ENCODE measurements at regions not wholly inside any gene's neighbourhood (a gene's known extent, or its start where the extent isn't known, plus 50 kb on each side); places are given as distances from the start of the nearest gene placed in this dataset.

DNA sequence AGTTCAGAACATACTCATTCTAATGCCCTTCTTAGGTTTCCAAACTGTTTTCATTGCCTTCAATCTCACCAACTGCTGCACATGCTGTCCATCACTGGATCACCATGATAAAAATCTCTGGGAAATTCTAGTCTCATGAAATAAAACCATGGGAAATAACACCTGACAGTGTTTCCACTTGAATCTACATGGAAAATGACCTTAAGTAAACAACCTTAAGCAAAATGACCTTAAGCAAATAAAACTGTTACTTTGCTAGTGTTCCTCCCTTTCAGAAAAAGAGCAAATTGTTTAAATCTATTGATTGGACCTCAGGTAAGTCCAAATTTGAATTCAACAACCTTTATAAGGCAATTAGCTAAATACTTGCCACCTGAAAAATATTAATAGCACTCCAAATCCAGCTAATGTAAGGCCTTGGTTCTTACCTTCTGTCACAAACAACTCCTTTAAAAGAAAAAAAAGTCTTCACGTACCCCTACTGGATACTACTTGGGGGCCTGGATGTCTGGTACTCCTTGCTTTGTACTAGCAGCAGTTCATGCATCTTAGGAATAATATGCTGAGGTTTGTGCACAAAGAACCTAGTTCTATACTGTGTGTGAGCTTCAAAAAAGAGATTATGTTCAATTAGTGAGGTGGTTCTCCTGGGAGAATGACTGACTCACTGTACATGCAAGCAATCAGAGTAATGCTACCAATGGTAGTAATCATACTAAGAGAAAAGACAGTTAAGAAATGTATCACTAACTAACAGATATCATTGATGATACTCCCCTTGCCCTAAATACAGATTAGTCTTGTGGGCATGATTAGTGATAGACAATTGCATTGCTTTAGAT is 630.4 kb downstream of the PSAT1 start:
- DNase-seq (ENCODE audit: low read depth): no peak
- H3K4me3 ChIP-seq (ENCODE audit: low read depth, low read length): no peak overlapping the region

DNA sequence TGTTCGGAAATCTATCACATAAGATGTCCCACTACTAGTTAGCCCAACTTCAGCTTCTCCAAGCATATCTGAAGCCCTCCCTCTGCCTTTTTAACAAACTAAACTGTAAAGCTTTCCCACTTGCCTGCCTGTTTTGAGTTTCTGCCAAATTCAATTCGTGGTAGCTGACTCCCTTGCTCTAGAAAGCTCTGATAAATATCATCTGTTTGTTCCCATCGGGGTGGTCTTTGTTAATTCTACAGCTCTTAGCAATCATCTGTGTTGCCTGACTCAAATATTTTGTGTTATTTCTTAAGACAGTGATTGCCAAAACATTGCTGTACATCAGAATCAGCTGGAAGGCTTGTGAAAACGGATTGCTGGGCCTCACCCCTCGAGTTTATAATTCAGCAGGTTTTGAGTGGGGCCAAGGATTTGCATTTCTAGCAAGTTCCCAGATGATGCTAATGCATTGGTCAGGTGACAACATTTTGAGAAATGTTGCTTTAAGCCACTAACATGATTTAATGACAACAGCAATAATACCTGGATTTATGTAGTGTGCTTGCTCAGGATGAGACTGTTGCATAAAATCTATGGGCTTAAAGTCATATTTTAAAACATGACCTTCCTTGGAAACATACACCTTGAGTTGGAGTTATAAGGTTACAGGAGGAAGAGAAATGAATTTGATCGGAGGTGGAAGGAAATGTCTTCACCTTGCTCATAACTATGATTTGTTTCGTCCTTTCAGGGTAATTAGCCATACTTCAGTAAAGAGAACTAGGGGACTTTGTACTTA is 631.9 kb downstream of the PSAT1 start:
- DNase-seq (ENCODE audit: low read depth): peak; percentile 0
- TF ChIP-seq, protein P1, sequence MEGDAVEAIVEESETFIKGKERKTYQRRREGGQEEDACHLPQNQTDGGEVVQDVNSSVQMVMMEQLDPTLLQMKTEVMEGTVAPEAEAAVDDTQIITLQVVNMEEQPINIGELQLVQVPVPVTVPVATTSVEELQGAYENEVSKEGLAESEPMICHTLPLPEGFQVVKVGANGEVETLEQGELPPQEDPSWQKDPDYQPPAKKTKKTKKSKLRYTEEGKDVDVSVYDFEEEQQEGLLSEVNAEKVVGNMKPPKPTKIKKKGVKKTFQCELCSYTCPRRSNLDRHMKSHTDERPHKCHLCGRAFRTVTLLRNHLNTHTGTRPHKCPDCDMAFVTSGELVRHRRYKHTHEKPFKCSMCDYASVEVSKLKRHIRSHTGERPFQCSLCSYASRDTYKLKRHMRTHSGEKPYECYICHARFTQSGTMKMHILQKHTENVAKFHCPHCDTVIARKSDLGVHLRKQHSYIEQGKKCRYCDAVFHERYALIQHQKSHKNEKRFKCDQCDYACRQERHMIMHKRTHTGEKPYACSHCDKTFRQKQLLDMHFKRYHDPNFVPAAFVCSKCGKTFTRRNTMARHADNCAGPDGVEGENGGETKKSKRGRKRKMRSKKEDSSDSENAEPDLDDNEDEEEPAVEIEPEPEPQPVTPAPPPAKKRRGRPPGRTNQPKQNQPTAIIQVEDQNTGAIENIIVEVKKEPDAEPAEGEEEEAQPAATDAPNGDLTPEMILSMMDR (IDR thresholded peaks at IDR 0.05; ENCODE audit: insufficient read depth, low read length): no peak
- H3K4me3 ChIP-seq (ENCODE audit: low read depth, low read length): no peak overlapping the region

More for the DNA sequence above, 630.4 kb downstream of the PSAT1 start:
- TF ChIP-seq, protein P1 (IDR thresholded peaks at IDR 0.05; ENCODE audit: insufficient read depth, low read length): no peak

DNA sequence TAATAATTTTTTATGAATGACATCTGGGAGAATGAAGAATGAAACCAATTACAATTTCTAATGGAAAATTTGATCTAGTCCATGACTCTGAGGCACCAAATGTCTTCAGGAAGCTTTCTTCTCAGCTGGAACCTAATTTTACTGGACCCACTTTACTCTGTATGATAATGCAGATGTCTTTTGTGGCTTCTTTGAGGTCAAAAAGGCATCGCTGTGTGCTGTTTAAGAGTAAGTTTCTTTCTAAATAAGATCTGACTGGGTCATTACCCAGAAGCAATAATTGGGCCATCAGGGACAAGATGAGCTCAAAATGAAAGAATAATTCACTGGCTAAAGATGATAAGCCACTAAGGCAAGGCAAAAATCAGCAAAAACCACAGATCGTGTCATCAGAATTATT is 633.4 kb downstream of the PSAT1 start:
- TF ChIP-seq, protein P1 (IDR thresholded peaks at IDR 0.05; ENCODE audit: insufficient read depth, low read length): no peak
- no peak overlapping the region for H3K4me3 ChIP-seq (ENCODE audit: low read depth, low read length)
- no peak for DNase-seq (ENCODE audit: low read depth)

DNA sequence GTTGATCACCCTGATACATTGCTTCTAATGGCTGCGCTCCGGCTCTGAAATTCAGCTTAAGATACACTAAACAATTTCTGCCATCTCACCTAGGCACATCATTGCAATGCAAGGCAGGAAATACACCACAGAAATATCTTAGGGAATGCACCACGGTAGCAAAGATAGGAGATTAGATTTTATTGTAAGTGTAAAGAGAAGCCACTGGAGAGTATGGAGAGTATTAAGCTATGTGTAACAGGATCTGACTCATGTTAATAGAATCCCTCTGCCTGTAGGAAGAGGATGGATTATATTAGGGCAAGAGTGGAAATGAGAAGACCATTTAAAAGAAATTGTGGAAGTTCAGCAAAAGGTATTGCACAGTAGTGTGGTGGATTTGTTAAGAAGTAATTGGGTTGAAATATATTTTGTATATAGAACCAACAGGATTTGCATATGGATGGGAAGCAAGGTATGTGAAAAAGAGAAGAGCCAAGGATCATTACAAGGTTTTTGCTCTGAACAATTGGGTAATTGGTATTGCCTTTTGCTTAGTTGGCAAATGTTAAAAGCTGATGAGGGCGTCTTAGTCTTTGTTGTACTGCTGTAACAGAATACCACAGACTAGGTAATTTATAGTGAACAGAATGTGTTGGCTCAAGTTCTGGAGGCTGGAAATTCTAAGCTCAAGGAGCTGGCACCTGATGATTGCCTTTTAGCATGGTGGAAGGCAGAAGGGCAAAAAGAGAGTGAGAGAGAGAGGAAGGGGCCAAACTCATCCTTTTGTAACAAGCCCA is 636.1 kb downstream of the PSAT1 start:
- TF ChIP-seq, protein P1 (IDR thresholded peaks at IDR 0.05; ENCODE audit: insufficient read depth, low read length): no peak
- DNase-seq (ENCODE audit: low read depth): peak; percentile 40
- no peak overlapping the region for H3K4me3 ChIP-seq (ENCODE audit: low read depth, low read length)

DNA sequence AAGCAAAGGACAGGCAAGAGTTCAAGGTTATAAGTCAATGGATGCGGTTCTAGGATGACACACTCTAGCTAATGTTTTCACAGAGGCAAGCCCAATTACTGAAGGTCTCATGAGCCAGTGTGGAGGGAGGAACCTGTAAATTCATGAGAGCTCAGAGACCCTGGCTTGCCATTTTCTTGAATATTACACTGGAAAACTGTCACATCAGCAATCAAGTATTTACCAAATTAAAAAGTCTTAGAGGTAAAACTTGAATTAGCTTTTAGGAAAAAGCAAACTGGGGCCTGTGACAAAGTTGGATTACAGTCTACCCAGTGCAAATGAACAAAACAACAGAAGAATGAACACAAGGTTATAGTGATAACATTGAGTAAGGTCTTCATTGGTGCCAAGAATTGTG is 636.9 kb upstream of the TLE4 start:
- TF ChIP-seq, protein P1 (IDR thresholded peaks at IDR 0.05; ENCODE audit: insufficient read depth, low read length): no peak
- no peak for DNase-seq (ENCODE audit: low read depth)
- H3K4me3 ChIP-seq (ENCODE audit: low read depth, low read length): no peak overlapping the region

DNA sequence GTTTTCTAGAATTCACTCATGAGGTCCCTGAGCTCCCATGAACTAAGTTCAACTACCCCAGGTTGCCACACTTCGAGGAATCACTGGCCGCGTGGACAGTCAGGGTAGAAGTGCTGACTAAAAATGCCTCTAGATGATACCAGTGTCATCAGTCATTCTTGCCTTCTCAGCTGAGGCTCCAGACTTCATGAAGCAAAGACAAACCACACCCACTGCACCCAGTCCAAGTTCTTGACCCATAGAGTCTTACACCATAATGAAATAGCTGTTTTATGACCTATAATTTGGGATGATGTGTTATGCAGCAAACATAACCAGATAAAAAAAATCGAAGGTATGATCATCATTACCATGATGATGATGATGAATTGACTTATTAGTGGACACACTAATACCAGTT is 632.9 kb upstream of the TLE4 start:
- TF ChIP-seq, protein P1 (IDR thresholded peaks at IDR 0.05; ENCODE audit: insufficient read depth, low read length): no peak
- no peak for DNase-seq (ENCODE audit: low read depth)

More for the DNA sequence above, 632.9 kb upstream of the TLE4 start:
- no peak overlapping the region for H3K4me3 ChIP-seq (ENCODE audit: low read depth, low read length)

All from fibroblast of the aortic adventitia (primary cell).